ENCODE measurements at regions not wholly inside any gene's neighbourhood (a gene's known extent, or its start where the extent isn't known, plus 50 kb on each side); places are given as distances from the start of the nearest gene placed in this dataset.
"Not testable (repeated sequence)": the region's sequence is repeated elsewhere in the genome, so short reads cannot be mapped to it uniquely, and the experiment has no call there.

DNA sequence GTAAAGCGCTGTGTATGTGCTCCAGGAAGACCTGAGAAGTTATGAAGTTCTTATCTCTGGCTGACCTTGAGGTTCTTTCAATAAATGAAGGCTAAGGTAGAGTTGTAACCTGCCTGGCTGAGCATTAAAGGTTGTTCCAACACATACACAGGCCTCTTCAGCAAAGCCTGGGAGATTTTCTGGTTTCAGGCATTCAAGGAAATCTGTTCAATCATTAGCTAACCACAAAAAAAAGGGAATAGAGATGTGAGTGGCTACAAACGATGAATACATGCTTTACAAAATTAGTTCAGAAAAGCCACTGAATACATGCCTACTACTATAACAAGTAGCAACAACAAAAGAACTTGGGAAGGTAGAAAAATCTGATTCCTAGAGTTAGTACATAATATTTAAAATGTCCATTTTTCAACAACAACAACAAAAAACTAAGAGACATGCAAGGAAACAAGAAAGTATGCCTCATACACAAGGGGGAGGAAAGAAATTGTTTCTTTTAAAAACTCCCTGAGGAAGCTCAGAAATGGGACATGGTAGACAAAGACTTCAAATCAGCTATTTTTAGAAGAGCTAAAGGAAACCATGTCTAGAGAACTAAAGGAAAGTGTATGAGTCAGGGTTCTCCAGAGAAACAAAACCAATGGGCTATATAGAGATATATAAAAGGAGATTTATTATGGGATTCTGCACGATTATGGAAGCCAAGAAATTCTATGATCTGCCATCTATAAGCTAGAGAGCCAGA lies 191.5 kb upstream of the IPO5 start:
- WGBS, 2 donors: 59 to 60% methylated on average over 3 of the region's 3 CpGs
- Histone ChIP-seq H3K27me3 (no peaks in the 10 kb centered on the region), H3K4me3 (no peak overlapping the region), H3K27ac (no peak overlapping the region), H3K36me3 (no peaks in the 10 kb centered on the region), H3K9me3 (peaks cover 0 to 14% (median 2%) of the 10 kb centered on the region in 4 donors), H3K4me1 (peaks cover 0 to 5% (median 0%) of the 10 kb centered on the region in 4 donors)
- no peak for DNase-seq (ENCODE audit: low spot score in 2 of 2)
- TF ChIP-seq POLR2A (IDR thresholded peaks at IDR 0.05): no peak
- TF ChIP-seq, protein P1, sequence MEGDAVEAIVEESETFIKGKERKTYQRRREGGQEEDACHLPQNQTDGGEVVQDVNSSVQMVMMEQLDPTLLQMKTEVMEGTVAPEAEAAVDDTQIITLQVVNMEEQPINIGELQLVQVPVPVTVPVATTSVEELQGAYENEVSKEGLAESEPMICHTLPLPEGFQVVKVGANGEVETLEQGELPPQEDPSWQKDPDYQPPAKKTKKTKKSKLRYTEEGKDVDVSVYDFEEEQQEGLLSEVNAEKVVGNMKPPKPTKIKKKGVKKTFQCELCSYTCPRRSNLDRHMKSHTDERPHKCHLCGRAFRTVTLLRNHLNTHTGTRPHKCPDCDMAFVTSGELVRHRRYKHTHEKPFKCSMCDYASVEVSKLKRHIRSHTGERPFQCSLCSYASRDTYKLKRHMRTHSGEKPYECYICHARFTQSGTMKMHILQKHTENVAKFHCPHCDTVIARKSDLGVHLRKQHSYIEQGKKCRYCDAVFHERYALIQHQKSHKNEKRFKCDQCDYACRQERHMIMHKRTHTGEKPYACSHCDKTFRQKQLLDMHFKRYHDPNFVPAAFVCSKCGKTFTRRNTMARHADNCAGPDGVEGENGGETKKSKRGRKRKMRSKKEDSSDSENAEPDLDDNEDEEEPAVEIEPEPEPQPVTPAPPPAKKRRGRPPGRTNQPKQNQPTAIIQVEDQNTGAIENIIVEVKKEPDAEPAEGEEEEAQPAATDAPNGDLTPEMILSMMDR (IDR thresholded peaks at IDR 0.05): no peak
- TF ChIP-seq EP300 (IDR thresholded peaks at IDR 0.05): no peak

DNA sequence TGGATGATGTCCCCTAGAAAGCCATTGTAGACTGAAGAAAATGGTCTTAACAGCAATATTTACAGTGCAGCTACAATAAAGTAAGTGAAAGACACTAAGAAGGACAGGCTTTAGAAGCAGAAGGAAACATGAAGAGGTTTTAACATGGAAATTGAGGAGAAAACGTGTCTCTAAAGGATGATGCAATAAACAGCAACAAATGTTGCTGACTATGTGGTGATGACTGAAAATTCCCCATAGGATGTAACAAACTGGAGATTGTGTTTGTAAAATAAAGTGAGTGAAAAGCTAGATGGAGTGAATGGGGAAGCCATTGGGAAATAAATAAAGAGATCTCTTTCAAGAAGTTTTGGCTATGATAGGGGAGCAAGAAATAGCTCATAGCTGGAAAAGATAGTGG lies 186.7 kb upstream of the IPO5 start:
- TF ChIP-seq, protein P1 (IDR thresholded peaks at IDR 0.05): no peak
- no peak for TF ChIP-seq POLR2A (IDR thresholded peaks at IDR 0.05)
- TF ChIP-seq EP300 (IDR thresholded peaks at IDR 0.05): no peak
- Histone ChIP-seq H3K9me3 (peaks cover 0 to 14% (median 2%) of the 10 kb centered on the region in 4 donors), H3K27me3 (no peaks in the 10 kb centered on the region), H3K4me1 (no peaks in the 10 kb centered on the region), H3K4me3 (no peak overlapping the region), H3K27ac (no peak overlapping the region), H3K36me3 (no peaks in the 10 kb centered on the region)
- 53 to 60% methylated on average over 1 of the region's 1 CpG for WGBS, 2 donors
- no peak for DNase-seq (ENCODE audit: low spot score in 2 of 2)

DNA sequence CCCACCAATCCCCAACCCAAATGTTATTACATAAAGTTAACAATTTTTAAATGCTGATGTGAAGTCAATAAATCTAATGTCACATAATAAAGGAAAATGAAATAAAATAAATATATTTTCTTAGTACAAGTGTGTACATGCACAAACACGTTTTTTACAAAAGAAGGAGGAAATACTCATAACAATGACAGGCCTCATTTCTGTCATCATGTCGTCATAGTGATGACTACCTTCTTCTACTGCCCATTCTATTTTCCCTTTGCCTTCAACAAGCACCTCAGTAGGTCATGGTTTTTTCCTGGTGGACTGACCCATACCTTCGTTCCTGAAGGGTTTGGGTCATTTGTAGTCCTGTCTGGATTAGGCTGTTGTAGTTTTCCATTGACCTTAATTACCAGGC lies 185.3 kb upstream of the IPO5 start:
- 74 to 84% methylated on average over 3 of the region's 3 CpGs for WGBS, 2 donors
- Histone ChIP-seq H3K4me1 (no peaks in the 10 kb centered on the region), H3K9me3 (peaks cover 0 to 2% (median 0%) of the 10 kb centered on the region in 4 donors), H3K27ac (no peak overlapping the region), H3K4me3 (no peak overlapping the region), H3K36me3 (no peaks in the 10 kb centered on the region), H3K27me3 (no peaks in the 10 kb centered on the region)
- TF ChIP-seq POLR2A (IDR thresholded peaks at IDR 0.05) (no peak), EP300 (IDR thresholded peaks at IDR 0.05) (no peak)
- TF ChIP-seq, protein P1 (IDR thresholded peaks at IDR 0.05): no peak
- no peak for DNase-seq (ENCODE audit: low spot score in 2 of 2)

DNA sequence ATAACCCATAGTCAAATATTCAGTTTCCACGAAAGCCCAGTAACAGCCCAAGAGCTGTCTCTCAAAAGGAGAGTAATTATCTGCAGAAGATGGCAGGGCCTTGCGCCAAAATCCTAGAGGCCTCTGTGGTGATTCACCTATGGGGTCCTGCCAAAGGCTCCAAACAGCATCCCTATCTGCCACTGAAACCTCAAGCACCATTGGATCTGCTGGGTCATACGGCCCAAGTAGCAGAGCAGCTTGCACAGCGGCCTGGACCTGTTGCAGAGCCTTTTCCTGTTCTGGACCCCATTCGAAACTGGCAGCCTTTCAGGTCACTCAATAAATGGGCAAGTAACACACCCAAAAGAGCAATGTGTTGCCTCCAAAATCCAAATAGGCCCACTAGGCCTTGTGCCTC lies 183.2 kb upstream of the IPO5 start:
- not testable (repeated sequence) for H3K4me3 ChIP-seq; DNase-seq (ENCODE audit: low spot score in 2 of 2); H3K27ac ChIP-seq; H3K27me3 ChIP-seq; H3K4me1 ChIP-seq; H3K9me3 ChIP-seq; H3K36me3 ChIP-seq
- WGBS, 2 donors: 88 to 95% methylated on average over 5 of the region's 5 CpGs

DNA sequence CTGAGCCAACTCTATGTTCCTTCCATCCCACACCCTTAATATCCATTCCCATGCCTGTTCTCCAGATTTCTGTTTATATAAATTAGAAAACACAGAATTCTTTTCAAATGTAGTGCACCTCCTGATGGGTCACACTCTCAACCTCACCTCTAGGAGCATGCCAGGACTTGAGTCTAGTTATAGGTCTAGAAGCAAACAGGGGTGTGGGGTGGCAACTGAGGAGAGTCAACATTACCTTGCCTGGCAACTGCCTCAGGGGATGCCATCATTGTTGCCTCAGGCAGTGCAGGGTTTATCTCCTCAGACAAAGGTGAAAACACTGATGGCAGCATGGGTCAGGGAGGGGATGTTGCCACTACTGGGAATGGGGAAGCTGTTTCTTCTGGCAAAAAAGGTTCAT lies 181.0 kb upstream of the IPO5 start:
- not testable (repeated sequence) for H3K27ac ChIP-seq; H3K4me1 ChIP-seq; H3K4me3 ChIP-seq; H3K27me3 ChIP-seq; DNase-seq (ENCODE audit: low spot score in 2 of 2); H3K36me3 ChIP-seq; H3K9me3 ChIP-seq

DNA sequence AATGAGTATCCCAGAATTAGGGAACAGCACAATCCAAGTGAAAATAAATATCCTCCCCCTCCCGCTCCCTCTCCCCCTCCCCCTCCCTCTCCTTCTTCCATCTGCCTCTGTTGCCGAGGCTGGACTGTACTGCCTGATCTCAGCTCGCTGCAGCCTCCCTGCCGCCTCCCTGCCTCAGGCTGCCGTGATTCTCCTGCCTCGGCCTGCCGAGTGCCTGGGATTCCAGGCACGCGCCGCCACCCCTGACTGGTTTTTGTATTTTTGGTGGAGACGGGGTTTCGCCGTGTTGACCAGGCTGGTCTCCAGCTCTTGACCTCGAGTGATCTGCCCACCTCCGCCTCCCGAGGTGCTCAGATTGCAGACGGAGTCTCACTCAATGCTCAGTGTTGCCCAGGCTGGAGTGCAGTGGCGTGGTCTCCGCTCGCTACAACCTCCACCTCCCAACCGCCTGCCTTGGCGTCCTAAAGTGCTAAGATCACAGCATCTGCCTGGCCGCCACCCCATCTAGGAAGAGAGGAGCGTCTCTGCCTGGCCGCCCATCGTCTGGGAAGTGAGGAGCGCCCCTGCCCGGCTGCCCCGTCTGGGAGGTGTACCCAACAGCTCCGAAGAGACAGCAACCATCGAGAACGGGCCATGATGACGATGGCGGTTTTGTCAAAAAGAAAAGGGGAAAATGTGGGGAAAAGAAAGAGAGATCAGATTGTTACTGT lies 178.9 kb upstream of the IPO5 start:
- not testable (repeated sequence) for H3K27me3 ChIP-seq; H3K4me3 ChIP-seq; H3K9me3 ChIP-seq; H3K4me1 ChIP-seq; H3K36me3 ChIP-seq; DNase-seq (ENCODE audit: low spot score in 2 of 2); H3K27ac ChIP-seq
- 85 to 93% methylated on average over 32 to 34 of the region's 34 CpGs for WGBS, 2 donors
